T47D (cell line): ENCODE measurements at regions not wholly inside any gene's neighbourhood (a gene's known extent, or its start where the extent isn't known, plus 50 kb on each side); places are given as distances from the start of the nearest gene placed in this dataset.

Experiments used
- DNase-seq, 2 experiments: peaks; one replicate each; pipeline versions ENCODE4 v3.0.0 to v3.0.0-alpha.2; 2011 to 2012; ENCODE audit warnings: low read depth in 1 of 2, low spot score in 1 of 2
- JUND ChIP-seq: IDR thresholded peaks from 2 replicates; pipeline ENCODE4 v1.6.1; 2012; ENCODE audit warnings: low read depth
- in situ Hi-C: cut with HindIII; loops from 2 replicates; pipeline ENCODE4 v1.10.0; 2016; ENCODE audit warnings: low sequenced_read_pairs, low pct_unique_long_range_greater_than_20kb

DNA sequence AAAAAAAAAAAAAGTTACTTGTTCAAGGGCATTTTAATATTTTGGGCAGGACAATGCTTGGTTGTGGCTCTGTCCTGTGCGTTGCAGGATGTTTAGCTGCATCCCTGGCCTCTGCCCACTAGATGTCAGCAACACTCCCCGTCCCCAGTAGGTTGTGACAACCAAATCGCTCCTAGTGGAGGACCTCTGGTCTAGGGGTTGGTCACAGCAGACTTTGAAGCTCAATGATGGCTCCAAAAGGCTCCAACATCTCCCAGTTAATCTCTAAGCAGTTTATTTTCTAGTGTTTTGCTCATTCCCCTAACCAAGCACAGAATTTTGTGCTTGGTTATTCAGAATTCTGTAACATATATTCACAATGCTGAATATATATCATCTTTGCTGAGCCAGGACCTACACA is 67.0 kb downstream of the CHRNA1 start:
- peak; percentile 71 to 76 for DNase-seq
- in situ Hi-C loops = no loop called here
- TF ChIP-seq JUND = no peak

GRCh38 chr2:174694920-174695319 is 69.4 kb downstream of the CHRNA1 start:
- DNase-seq = no peak
- in situ Hi-C loops = no loop called here
- TF ChIP-seq JUND = no peak

GRCh38 chr2:174694196-174694878 is 69.9 kb downstream of the CHRNA1 start:
- no peak for DNase-seq
- TF ChIP-seq JUND = no peak
- in situ Hi-C loops = no loop called here

DNA sequence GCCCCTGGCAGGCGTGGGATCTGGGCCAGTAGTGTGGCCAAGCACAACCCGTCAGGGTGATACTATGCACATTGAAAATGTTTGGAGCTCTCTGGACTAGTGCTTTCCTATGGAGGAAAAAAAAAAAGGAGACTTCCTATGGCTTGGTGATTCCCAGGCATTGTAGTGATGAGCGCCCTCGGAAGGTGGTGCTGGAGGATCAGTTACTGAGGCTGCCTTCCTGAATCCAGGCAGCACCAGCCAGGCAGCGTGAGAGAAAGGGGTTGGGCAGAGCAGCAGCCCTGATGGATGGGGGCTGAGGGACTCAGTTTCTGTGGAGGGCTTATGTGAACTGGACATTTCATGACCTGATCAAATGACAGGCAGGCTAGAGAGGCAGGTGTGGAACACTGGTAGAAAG is 70.9 kb downstream of the CHRNA1 start:
- no peak for DNase-seq
- in situ Hi-C loops = no loop called here
- no peak for TF ChIP-seq JUND

DNA sequence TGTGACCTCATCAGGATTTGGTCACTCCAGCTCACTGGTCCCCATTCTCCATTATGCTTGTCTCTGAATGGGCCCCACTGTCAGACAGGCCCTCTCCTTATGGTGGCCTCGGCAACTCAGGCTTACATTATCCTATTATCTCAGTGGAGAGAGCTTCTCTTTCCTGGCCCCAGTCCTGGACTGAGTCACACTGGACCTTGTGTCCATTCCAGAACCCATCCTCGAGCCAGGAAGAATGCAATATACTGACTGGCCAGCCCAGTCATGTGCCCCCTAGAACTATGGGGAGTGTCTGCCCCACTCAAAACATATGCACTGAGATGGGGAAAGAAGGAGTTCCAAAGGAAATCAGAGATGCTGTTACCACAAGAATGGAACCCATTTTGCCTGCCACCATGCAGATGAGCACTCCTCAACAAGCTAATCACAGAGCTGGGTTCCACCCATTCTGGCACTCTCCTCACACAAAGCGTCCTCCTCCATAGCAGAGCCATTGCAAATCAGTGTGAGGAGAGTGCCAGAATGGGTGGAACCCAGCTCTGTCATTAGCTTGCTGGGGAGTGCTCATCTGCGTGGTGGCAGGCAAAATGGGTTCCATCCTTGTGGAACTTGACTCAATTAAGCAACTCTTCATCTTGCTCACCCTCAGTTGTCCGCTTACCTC is 71.9 kb downstream of the CHRNA1 start:
- in situ Hi-C loops = no loop called here
- no peak for DNase-seq
- no peak for TF ChIP-seq JUND

DNA sequence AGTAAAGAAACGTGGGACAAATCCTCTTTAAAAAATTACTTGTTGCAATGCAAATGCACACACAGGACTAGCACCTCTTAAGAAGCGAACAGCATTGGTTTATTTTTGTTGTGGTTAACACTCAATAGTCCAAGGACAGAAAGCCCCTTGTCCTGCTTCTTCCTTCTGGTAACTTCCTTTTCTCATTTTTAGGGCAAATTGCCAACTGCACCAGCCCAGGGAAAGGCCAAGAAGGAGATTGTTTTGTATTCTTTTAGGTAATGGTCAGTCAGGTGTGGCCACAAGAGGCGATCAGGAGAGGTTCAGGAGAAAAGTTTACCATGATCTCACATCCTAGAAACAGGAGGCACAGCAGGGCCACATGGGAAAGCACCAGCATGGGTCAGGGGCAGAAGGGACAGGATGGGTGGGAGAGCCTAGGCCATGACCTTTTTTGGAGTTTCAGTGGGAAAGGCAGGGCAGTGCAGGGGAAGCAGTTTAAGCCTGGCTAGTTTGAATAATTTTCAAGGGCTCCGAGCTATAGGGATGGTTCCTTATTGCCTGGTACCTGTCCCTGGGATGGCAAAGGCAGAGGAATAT is 73.0 kb downstream of the CHRNA1 start:
- in situ Hi-C loops = no loop called here
- no peak for TF ChIP-seq JUND
- DNase-seq = no peak

GRCh38 chr2:174690026-174690425 is 74.2 kb downstream of the CHRNA1 start:
- no peak for TF ChIP-seq JUND
- in situ Hi-C loops = no loop called here
- no peak for DNase-seq

- no peak for TF ChIP-seq JUND
- peak in 1 of 2 experiments; percentile 24 for DNase-seq
- in situ Hi-C loops = no loop called here
Measured at GRCh38 chr2:174688079-174688478, 76.2 kb downstream of the CHRNA1 start.

DNA sequence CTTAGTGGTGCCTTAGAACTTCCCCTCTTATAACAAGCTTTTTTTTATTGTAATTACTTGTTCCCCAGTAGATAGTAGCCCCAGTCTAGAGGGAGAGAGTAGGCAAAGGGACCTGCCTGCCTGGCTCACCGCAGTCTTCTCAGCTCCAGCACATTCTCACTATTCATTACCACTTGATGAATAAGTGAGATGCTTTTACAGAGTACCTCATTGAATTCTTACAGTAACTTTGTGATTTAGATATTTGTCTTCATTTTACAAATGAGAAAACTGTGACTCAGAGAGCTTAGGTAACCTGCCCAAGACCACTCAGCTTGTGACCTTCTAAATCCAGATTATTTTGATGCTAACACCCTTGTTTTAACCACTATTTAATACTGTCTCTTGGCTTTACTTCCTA is 77.8 kb downstream of the CHRNA1 start:
- no peak for DNase-seq
- in situ Hi-C loops = no loop called here
- no peak for TF ChIP-seq JUND

GRCh38 chr2:174683392-174683759 is 80.9 kb downstream of the CHRNA1 start:
- peak in 1 of 2 experiments; percentile 24 for DNase-seq
- TF ChIP-seq JUND = no peak
- in situ Hi-C loops = no loop called here

- DNase-seq = no peak
- in situ Hi-C loops = no loop called here
- TF ChIP-seq JUND = no peak
Measured at GRCh38 chr2:174682578-174683391, 81.5 kb downstream of the CHRNA1 start.

DNA sequence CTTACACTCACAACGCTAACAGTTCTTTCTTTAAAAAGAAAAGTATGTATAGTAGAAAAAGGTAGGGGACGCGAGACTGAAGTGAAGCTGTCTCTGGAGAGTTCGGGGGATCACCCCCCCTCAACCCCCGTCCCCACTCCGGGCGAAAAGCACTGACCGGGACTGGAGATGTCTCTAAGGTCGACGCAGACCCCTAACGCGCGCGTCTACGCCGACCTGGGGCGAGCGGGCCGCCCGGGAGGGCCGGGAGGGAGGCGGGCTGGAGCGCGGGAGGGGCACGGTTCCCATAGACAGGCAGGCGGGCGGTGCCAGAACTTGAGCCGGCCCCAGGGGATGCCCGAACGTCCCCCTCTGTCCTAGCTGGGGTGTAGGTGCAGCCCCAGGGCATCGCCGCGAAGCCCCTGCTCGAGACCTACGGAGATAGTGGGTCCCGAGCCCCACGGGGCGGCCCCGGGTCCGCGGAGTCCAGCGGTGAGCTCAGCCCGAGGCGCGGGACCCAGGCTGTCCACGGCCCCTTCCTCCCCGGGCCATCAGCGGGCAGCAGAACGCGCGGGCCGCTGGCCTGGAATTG is 82.2 kb downstream of the CHRNA1 start:
- DNase-seq = no peak
- in situ Hi-C loops = no loop called here
- no peak for TF ChIP-seq JUND
